ENCODE measurements at regions not wholly inside any gene's neighbourhood (a gene's known extent, or its start where the extent isn't known, plus 50 kb on each side); places are given as distances from the start of the nearest gene placed in this dataset.

GRCh38 chr13:104532132-104532531 lies 1465.9 kb upstream of the SLC10A2 start:
- TF ChIP-seq, protein P1, sequence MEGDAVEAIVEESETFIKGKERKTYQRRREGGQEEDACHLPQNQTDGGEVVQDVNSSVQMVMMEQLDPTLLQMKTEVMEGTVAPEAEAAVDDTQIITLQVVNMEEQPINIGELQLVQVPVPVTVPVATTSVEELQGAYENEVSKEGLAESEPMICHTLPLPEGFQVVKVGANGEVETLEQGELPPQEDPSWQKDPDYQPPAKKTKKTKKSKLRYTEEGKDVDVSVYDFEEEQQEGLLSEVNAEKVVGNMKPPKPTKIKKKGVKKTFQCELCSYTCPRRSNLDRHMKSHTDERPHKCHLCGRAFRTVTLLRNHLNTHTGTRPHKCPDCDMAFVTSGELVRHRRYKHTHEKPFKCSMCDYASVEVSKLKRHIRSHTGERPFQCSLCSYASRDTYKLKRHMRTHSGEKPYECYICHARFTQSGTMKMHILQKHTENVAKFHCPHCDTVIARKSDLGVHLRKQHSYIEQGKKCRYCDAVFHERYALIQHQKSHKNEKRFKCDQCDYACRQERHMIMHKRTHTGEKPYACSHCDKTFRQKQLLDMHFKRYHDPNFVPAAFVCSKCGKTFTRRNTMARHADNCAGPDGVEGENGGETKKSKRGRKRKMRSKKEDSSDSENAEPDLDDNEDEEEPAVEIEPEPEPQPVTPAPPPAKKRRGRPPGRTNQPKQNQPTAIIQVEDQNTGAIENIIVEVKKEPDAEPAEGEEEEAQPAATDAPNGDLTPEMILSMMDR (conservative IDR thresholded peaks at IDR 0.05; ENCODE audit: low read depth, low read length), result no peak
- H3K4me3 ChIP-seq (IDR thresholded peaks at IDR 0.05; ENCODE audit: insufficient read depth, low read depth, low read length), result no peak overlapping the region
- no peak overlapping the region for H2AFZ ChIP-seq (ENCODE audit: low read depth)
- no peak overlapping the region for H3K4me2 ChIP-seq
- no peak overlapping the region for H3K27ac ChIP-seq
- H3K9ac ChIP-seq, result no peak overlapping the region
- no peaks in the 10 kb centered on the region for H4K20me1 ChIP-seq (ENCODE audit: insufficient read depth)
- H3K27me3 ChIP-seq (ENCODE audit: insufficient read depth, low read depth), result no peaks in the 10 kb centered on the region
- H3K36me3 ChIP-seq (ENCODE audit: insufficient read depth), result no peaks in the 10 kb centered on the region
- no peaks in the 10 kb centered on the region for H3K79me2 ChIP-seq (ENCODE audit: insufficient read depth, low read depth)
- H3K4me1 ChIP-seq (ENCODE audit: low read depth, poor library complexity, severe bottlenecking), result no peaks in the 10 kb centered on the region

DNA sequence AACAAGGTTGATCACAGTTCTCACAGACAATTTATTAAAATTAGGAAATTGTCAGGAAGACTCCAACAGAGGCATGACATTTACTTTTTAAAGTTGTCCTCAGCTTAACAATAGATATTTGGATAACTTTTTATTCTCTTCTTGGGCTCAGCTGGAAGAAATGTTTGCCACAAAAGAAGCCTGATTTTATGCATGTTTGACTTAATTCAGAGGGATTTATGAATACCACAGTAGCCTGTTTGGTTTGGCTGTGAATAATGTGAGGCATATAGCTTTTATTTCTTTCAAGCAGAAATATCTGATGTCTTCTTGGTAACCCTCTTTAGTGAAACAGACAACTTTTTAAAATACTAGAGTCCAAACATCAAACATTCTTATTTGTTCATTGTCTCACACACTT lies 1464.5 kb upstream of the SLC10A2 start:
- H3K4me1 ChIP-seq (ENCODE audit: low read depth, poor library complexity, severe bottlenecking), result no peaks in the 10 kb centered on the region
- H2AFZ ChIP-seq (ENCODE audit: low read depth), result no peak overlapping the region
- H4K20me1 ChIP-seq (ENCODE audit: insufficient read depth), result no peaks in the 10 kb centered on the region
- H3K27ac ChIP-seq, result no peak overlapping the region
- H3K79me2 ChIP-seq (ENCODE audit: insufficient read depth, low read depth), result no peaks in the 10 kb centered on the region
- no peak overlapping the region for H3K4me3 ChIP-seq (IDR thresholded peaks at IDR 0.05; ENCODE audit: insufficient read depth, low read depth, low read length)
- H3K36me3 ChIP-seq (ENCODE audit: insufficient read depth), result no peaks in the 10 kb centered on the region
- TF ChIP-seq, protein P1 (conservative IDR thresholded peaks at IDR 0.05; ENCODE audit: low read depth, low read length), result no peak
- no peaks in the 10 kb centered on the region for H3K27me3 ChIP-seq (ENCODE audit: insufficient read depth, low read depth)
- no peak overlapping the region for H3K9ac ChIP-seq
- H3K4me2 ChIP-seq, result no peak overlapping the region

GRCh38 chr13:104526561-104526960 lies 1460.3 kb upstream of the SLC10A2 start:
- no peak overlapping the region for H3K27ac ChIP-seq
- no peaks in the 10 kb centered on the region for H3K36me3 ChIP-seq (ENCODE audit: insufficient read depth)
- H3K79me2 ChIP-seq (ENCODE audit: insufficient read depth, low read depth), result no peaks in the 10 kb centered on the region
- H3K4me1 ChIP-seq (ENCODE audit: low read depth, poor library complexity, severe bottlenecking), result no peaks in the 10 kb centered on the region
- H3K4me3 ChIP-seq (IDR thresholded peaks at IDR 0.05; ENCODE audit: insufficient read depth, low read depth, low read length), result no peak overlapping the region
- H3K27me3 ChIP-seq (ENCODE audit: insufficient read depth, low read depth), result no peaks in the 10 kb centered on the region
- no peak overlapping the region for H2AFZ ChIP-seq (ENCODE audit: low read depth)
- no peaks in the 10 kb centered on the region for H4K20me1 ChIP-seq (ENCODE audit: insufficient read depth)
- no peak overlapping the region for H3K9ac ChIP-seq
- no peak overlapping the region for H3K4me2 ChIP-seq
- TF ChIP-seq, protein P1 (conservative IDR thresholded peaks at IDR 0.05; ENCODE audit: low read depth, low read length), result no peak

GRCh38 chr13:104525467-104525866 lies 1459.2 kb upstream of the SLC10A2 start:
- TF ChIP-seq, protein P1 (conservative IDR thresholded peaks at IDR 0.05; ENCODE audit: low read depth, low read length), result no peak
- no peak overlapping the region for H3K4me3 ChIP-seq (IDR thresholded peaks at IDR 0.05; ENCODE audit: insufficient read depth, low read depth, low read length)
- no peaks in the 10 kb centered on the region for H3K79me2 ChIP-seq (ENCODE audit: insufficient read depth, low read depth)
- H3K4me1 ChIP-seq (ENCODE audit: low read depth, poor library complexity, severe bottlenecking), result no peaks in the 10 kb centered on the region
- H4K20me1 ChIP-seq (ENCODE audit: insufficient read depth), result no peaks in the 10 kb centered on the region
- H3K9ac ChIP-seq, result no peak overlapping the region
- no peaks in the 10 kb centered on the region for H3K27me3 ChIP-seq (ENCODE audit: insufficient read depth, low read depth)
- no peak overlapping the region for H2AFZ ChIP-seq (ENCODE audit: low read depth)
- no peak overlapping the region for H3K4me2 ChIP-seq
- no peaks in the 10 kb centered on the region for H3K36me3 ChIP-seq (ENCODE audit: insufficient read depth)
- H3K27ac ChIP-seq, result no peak overlapping the region

Data from KMS-11 (cell line).